Esophagus muscularis mucosa (tissue), 4 donors: ENCODE measurements at regions not wholly inside any gene's neighbourhood (a gene's known extent, or its start where the extent isn't known, plus 50 kb on each side); places are given as distances from the start of the nearest gene placed in this dataset.

ENCODE experiments used
- DNase-seq: peaks from one replicate; pipeline ENCODE4 v3.0.0-alpha.2; 2017; ENCODE audit errors: extremely low spot score
- H3K27ac ChIP-seq, 4 donors: fragments of 200-600 bp; sonication (generic); replicated peaks in 1 of 4; 1 replicate in 3 of 4; 2 replicates in 1 of 4; pipeline ENCODE4 v1.5.1; 2016 to 2019; ENCODE audit warnings: mild to moderate bottlenecking in 1 of 4
- H3K27me3 ChIP-seq, 4 donors: fragments of 200-600 bp; sonication (generic); one replicate each; pipeline versions ENCODE4 v1.5.1 to v1.6.0; 2016 to 2019
- H3K36me3 ChIP-seq, 4 donors: fragments of 200-600 bp; sonication (generic); one replicate each; pipeline ENCODE4 v1.5.1; 2016 to 2019
- H3K4me1 ChIP-seq, 4 donors: fragments of 200-600 bp; sonication (generic); one replicate each; pipeline ENCODE4 v1.5.1; 2016 to 2019
- H3K4me3 ChIP-seq, 4 donors: fragments of 200-600 bp; sonication (generic); 1 replicate in 2 of 4; 2 replicates in 2 of 4; pipeline ENCODE4 v1.5.1; 2016 to 2019; ENCODE audit warnings: mild to moderate bottlenecking in 4 of 4, moderate library complexity in 1 of 4
- H3K9me3 ChIP-seq, 4 donors: fragments of 200-600 bp; sonication (generic); 1 replicate in 3 of 4; 2 replicates in 1 of 4; pipeline ENCODE4 v1.5.1; 2016 to 2019
- CTCF ChIP-seq, 3 experiments: fragments of 200-600 bp in 2 of 3; fragments of 450-650 bp in 1 of 3; sonication (generic) in 2 of 3; IDR thresholded peaks; one replicate each; pipeline ENCODE4 v1.5.1; 2017 to 2019; ENCODE audit warnings: antibody characterized with exemption in 3 of 3, mild to moderate bottlenecking in 2 of 3, moderate library complexity in 1 of 3
- EP300 ChIP-seq: sonication (generic); formaldehyde crosslinking; IDR thresholded peaks from one replicate; pipeline ENCODE4 v1.6.1; 2017; ENCODE audit warnings: antibody characterized with exemption
- POLR2A ChIP-seq: fragments of 450-650 bp; IDR thresholded peaks from one replicate; pipeline ENCODE4 v1.6.1; 2017; ENCODE audit warnings: antibody characterized with exemption, moderate library complexity, mild to moderate bottlenecking, low read depth
- POLR2AphosphoS5 ChIP-seq, 2 donors: sonication (generic); formaldehyde crosslinking; IDR thresholded peaks; one replicate each; pipeline ENCODE4 v1.6.1; 2017; ENCODE audit warnings: antibody characterized with exemption in 2 of 2
- WGBS: methylation state at CpG from one replicate; pipeline ENCODE4 v1.1.5; 2018; 5-methylcytosine and 5-hydroxymethylcytosine counted together
- intact Hi-C: fragments of 100-400 bp; cut with DNase I; formaldehyde crosslinking; loops from one replicate; pipeline ENCODE4 v1.15.1; 2023

DNA sequence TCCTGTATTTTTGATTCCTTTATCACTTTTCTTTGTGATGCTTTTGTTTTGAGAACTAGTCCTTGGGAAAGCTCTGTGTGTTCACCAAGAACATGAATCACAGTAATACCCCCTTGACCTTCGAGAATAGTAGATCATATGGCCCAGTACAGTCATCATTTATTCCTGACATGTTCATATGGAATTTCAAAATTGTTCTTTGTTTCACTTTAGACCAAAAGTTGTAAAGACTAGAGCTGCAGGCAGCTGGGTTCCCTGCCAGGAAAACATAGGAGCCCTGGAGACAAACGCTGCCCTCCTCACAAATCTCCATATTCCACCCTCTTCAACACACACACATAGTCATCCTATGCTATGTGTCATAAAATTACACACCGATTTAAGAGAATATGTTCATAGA, 621.2 kb upstream of the EYS start:
- H3K4me1 ChIP-seq, result no peaks in the 10 kb centered on the region
- no peaks in the 10 kb centered on the region for H3K27me3 ChIP-seq
- TF ChIP-seq POLR2AphosphoS5 (IDR thresholded peaks at IDR 0.05), result no peak
- no peak for TF ChIP-seq CTCF (IDR thresholded peaks at IDR 0.05)
- TF ChIP-seq EP300, result no peak
- TF ChIP-seq POLR2A, result no peak
- 79% methylated on average over 3 of the region's 3 CpGs for WGBS
- intact Hi-C loops, result no loop called here
- no peaks in the 10 kb centered on the region for H3K9me3 ChIP-seq
- no peak for DNase-seq
- no peaks in the 10 kb centered on the region for H3K36me3 ChIP-seq
- H3K27ac ChIP-seq, result no peak overlapping the region
- no peak overlapping the region for H3K4me3 ChIP-seq

DNA sequence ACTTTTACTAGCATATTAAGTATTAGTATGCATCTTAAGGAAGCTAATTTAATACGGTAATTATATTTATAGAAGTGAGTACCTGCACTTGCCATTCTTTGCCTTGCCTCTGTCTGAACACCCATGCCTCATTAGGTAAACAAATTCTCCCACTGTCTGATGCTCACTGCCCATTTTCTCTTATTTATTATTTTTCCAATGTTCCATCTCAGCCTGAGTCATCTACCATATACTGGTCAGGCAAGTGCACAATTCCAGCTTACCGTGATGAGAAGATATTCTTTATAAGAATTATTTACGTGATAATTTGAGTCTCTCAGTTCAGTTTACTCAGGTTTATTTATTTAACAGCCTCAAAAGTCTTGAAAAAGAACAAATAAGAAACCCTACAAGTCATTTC, 619.2 kb upstream of the EYS start:
- no peaks in the 10 kb centered on the region for H3K27me3 ChIP-seq
- no peak for TF ChIP-seq POLR2A
- no peak for TF ChIP-seq CTCF (IDR thresholded peaks at IDR 0.05)
- WGBS, result 79% methylated on average over 3 of the region's 3 CpGs
- no peak for DNase-seq
- no peak overlapping the region for H3K4me3 ChIP-seq
- no peaks in the 10 kb centered on the region for H3K9me3 ChIP-seq
- intact Hi-C loops, result no loop called here
- no peak overlapping the region for H3K27ac ChIP-seq
- no peaks in the 10 kb centered on the region for H3K4me1 ChIP-seq
- H3K36me3 ChIP-seq, result no peaks in the 10 kb centered on the region

DNA sequence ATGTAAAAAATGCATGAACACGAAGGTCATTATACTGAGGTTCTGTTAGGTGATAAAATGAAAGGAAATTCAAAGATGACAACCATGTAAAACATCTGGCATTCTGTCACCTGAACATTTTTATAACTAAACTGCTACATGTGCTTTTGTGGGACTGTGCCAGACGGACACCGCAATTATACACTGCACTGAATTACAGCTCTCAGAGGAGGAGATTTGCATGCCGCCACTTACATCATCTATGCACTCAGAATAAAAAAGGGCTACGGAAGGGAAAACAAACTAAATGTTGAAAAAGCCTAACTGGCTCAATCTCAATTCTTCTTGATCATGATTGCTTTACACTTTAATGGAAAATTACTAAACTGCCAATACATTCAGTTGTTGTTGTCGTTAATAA, 614.0 kb upstream of the EYS start:
- Histone ChIP-seq H3K27ac (no peak overlapping the region), H3K9me3 (no peaks in the 10 kb centered on the region), H3K36me3 (no peaks in the 10 kb centered on the region), H3K4me1 (no peaks in the 10 kb centered on the region), H3K4me3 (no peak overlapping the region), H3K27me3 (no peaks in the 10 kb centered on the region)
- no peak for DNase-seq
- intact Hi-C loops, result no loop called here
- WGBS, result 82% methylated on average over 6 of the region's 6 CpGs
- TF ChIP-seq EP300 (no peak), POLR2A (no peak), POLR2AphosphoS5 (IDR thresholded peaks at IDR 0.05) (no peak), CTCF (IDR thresholded peaks at IDR 0.05) (no peak)

DNA sequence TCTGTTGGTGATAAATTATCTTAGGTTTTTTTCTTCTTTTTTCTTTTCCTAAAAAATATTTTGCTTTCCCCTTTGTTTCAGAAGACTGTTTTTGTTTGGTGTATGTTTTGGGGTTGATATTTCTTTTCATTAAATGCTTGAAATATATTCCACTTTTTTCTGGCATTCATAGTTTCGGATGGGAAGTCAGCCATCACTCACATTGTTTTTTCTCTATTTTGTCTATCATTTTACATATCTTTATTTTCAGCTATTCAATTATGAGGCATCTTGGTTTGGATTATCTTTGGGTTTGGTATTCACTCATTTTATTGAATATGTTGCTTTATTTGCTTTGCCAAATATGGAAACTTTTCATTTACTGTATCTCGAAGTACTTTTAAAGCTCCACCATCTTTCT, 600.5 kb upstream of the EYS start:
- DNase-seq, result no peak
- Histone ChIP-seq H3K9me3 (peaks cover 0 to 17% (median 7%) of the 10 kb centered on the region in 4 donors), H3K27ac (no peak overlapping the region), H3K4me1 (no peaks in the 10 kb centered on the region), H3K4me3 (no peak overlapping the region), H3K36me3 (no peaks in the 10 kb centered on the region), H3K27me3 (no peaks in the 10 kb centered on the region)
- intact Hi-C loops, result no loop called here
- TF ChIP-seq POLR2A, result no peak
- TF ChIP-seq CTCF (IDR thresholded peaks at IDR 0.05), result no peak
- TF ChIP-seq POLR2AphosphoS5 (IDR thresholded peaks at IDR 0.05), result no peak
- TF ChIP-seq EP300, result no peak
- 92% methylated on average over 2 of the region's 2 CpGs for WGBS

- H3K9me3 ChIP-seq, result no peaks in the 10 kb centered on the region
- H3K4me1 ChIP-seq, result no peaks in the 10 kb centered on the region
- H3K36me3 ChIP-seq, result no peaks in the 10 kb centered on the region
- H3K4me3 ChIP-seq, result no peak overlapping the region
- no peak for DNase-seq
- H3K27ac ChIP-seq, result no peak overlapping the region
- WGBS, result 77% methylated on average over 4 of the region's 4 CpGs
- H3K27me3 ChIP-seq, result no peaks in the 10 kb centered on the region
- intact Hi-C loops, result no loop called here
- TF ChIP-seq EP300 (no peak), POLR2AphosphoS5 (IDR thresholded peaks at IDR 0.05) (no peak), POLR2A (no peak), CTCF (IDR thresholded peaks at IDR 0.05) (no peak)
Observed at GRCh38 chr6:66291905-66292304, 584.9 kb upstream of the EYS start.
